Tibial nerve (tissue), 4 donors: ENCODE measurements at regions not wholly inside any gene's neighbourhood (a gene's known extent, or its start where the extent isn't known, plus 50 kb on each side); places are given as distances from the start of the nearest gene placed in this dataset.

ENCODE experiments used
- EP300 ChIP-seq, 2 donors: sonication (generic); formaldehyde crosslinking; IDR thresholded peaks; one replicate each; pipeline ENCODE4 v1.6.1; 2017; ENCODE audit warnings: antibody characterized with exemption in 2 of 2, mild to moderate bottlenecking in 1 of 2
- POLR2A ChIP-seq, 2 donors: fragments of 450-650 bp; IDR thresholded peaks; one replicate each; pipeline ENCODE4 v1.6.1; 2017; ENCODE audit warnings: antibody characterized with exemption in 2 of 2, mild to moderate bottlenecking in 2 of 2, moderate library complexity in 2 of 2
- TF ChIP-seq, protein P1 (sequence below), 5 experiments: fragments of 200-600 bp in 3 of 5; fragments of 450-650 bp in 2 of 5; sonication (generic) in 3 of 5; IDR thresholded peaks; one replicate each; pipeline ENCODE4 v1.5.1; 2016 to 2019; ENCODE audit warnings: antibody characterized with exemption in 5 of 5, mild to moderate bottlenecking in 3 of 5, moderate library complexity in 2 of 5

DNA sequence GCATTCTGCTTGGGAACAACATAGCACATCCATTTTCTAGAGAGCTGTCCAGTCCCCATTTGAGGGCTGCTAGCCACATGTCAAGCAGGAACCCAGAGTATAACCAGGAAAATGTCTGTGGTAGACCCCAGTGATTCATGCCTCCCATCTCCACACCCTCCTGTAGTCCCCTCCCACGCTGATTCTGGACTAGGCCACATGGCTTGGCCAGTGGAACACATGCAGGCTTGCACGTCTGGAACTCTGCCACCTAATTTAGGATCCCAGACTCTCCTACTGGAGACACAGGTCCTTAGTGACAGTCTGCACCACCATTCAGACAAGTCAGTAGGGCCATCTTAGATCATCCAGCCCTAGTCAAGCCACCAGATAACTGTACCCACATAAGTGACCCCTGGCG lies 149.8 kb downstream of the ZIC5 start:
- TF ChIP-seq, protein P1, sequence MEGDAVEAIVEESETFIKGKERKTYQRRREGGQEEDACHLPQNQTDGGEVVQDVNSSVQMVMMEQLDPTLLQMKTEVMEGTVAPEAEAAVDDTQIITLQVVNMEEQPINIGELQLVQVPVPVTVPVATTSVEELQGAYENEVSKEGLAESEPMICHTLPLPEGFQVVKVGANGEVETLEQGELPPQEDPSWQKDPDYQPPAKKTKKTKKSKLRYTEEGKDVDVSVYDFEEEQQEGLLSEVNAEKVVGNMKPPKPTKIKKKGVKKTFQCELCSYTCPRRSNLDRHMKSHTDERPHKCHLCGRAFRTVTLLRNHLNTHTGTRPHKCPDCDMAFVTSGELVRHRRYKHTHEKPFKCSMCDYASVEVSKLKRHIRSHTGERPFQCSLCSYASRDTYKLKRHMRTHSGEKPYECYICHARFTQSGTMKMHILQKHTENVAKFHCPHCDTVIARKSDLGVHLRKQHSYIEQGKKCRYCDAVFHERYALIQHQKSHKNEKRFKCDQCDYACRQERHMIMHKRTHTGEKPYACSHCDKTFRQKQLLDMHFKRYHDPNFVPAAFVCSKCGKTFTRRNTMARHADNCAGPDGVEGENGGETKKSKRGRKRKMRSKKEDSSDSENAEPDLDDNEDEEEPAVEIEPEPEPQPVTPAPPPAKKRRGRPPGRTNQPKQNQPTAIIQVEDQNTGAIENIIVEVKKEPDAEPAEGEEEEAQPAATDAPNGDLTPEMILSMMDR (IDR thresholded peaks at IDR 0.05) = no peak
- TF ChIP-seq POLR2A (IDR thresholded peaks at IDR 0.05) = no peak
- TF ChIP-seq EP300 (IDR thresholded peaks at IDR 0.05) = no peak
